KOPT-K1 (cell line): ENCODE measurements at regions not wholly inside any gene's neighbourhood (a gene's known extent, or its start where the extent isn't known, plus 50 kb on each side); places are given as distances from the start of the nearest gene placed in this dataset.

Experiments
- H3K27ac ChIP-seq: fragments of 200-600 bp; sonication (generic); 2 replicates; pipeline ENCODE4 v1.5.1; 2016; ENCODE audit warnings: antibody characterized with exemption, mild to moderate bottlenecking, low read depth, low read length; ENCODE audit not compliant: poor library complexity, severe bottlenecking
- H3K36me3 ChIP-seq: fragments of 200-600 bp; sonication (generic); 2 replicates; pipeline ENCODE4 v1.5.1; 2017; ENCODE audit warnings: antibody characterized with exemption, mild to moderate bottlenecking, low read length, moderate library complexity; ENCODE audit not compliant: insufficient read depth
- H3K9me3 ChIP-seq: fragments of 200-600 bp; sonication (generic); 2 replicates; pipeline ENCODE4 v1.5.1; 2017; ENCODE audit warnings: antibody characterized with exemption, low read length, mild to moderate bottlenecking; ENCODE audit not compliant: insufficient read depth, poor library complexity, severe bottlenecking

DNA sequence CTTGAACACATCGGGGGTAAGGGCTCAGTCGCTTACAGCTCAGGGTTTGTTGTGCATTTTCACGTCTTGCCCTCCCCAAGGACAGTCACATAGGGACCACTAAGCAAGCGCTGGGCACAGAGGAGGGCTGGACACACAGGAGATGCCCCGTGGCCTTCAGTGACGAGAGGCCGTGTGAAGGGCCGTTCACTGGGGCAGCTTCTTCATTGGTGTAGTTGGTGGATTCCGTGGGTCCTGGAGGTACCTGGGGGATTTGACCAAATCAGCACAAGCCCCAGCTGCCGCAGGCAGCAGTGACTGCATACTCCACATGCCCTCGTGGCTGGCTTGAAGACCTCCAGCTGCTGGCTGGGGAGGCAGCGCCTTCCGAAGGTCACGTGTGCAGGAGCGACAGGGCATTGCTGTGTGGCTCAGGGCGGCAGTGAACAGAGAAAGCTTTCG lies 100.8 kb upstream of the C1orf174 start:
- Histone ChIP-seq H3K36me3 (no peaks in the 10 kb centered on the region), H3K9me3 (no peaks in the 10 kb centered on the region), H3K27ac (no peak overlapping the region)

GRCh38 chr1:4001461-4001860 lies 101.4 kb upstream of the C1orf174 start:
- H3K9me3 ChIP-seq: peaks cover under 1% of the 10 kb centered on the region
- no peaks in the 10 kb centered on the region for H3K36me3 ChIP-seq
- H3K27ac ChIP-seq: no peak overlapping the region

GRCh38 chr1:4002061-4002521 lies 102.0 kb upstream of the C1orf174 start:
- Histone ChIP-seq H3K27ac (no peak overlapping the region), H3K9me3 (peaks cover 7% of the 10 kb centered on the region), H3K36me3 (no peaks in the 10 kb centered on the region)

DNA sequence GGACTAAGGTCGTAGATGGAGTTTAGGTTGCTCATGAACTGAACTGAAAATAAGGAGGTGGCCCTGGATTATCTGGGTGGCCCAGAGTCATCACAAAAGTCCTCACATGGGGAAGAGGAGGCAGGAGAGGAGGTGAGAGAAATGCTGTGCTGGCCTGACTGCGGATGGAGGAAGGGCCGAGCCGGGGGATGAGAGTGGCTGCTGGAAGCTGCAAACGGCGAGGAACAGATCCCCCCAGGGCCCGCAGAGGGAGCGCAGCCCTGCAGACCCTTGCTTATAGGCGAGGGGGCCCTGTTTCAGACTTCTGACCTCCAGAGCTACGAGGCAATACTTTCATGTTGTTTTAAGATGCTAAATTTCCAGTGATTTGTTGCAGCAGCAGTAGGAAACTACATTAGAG lies 102.7 kb upstream of the C1orf174 start:
- H3K36me3 ChIP-seq: no peaks in the 10 kb centered on the region
- H3K27ac ChIP-seq: no peak overlapping the region
- peaks cover 7% of the 10 kb centered on the region for H3K9me3 ChIP-seq

- no peaks in the 10 kb centered on the region for H3K36me3 ChIP-seq
- H3K9me3 ChIP-seq: peaks cover 7% of the 10 kb centered on the region
- no peak overlapping the region for H3K27ac ChIP-seq
These were observed 103.9 kb upstream of the C1orf174 start for GRCh38 chr1:4003846-4004505.

DNA sequence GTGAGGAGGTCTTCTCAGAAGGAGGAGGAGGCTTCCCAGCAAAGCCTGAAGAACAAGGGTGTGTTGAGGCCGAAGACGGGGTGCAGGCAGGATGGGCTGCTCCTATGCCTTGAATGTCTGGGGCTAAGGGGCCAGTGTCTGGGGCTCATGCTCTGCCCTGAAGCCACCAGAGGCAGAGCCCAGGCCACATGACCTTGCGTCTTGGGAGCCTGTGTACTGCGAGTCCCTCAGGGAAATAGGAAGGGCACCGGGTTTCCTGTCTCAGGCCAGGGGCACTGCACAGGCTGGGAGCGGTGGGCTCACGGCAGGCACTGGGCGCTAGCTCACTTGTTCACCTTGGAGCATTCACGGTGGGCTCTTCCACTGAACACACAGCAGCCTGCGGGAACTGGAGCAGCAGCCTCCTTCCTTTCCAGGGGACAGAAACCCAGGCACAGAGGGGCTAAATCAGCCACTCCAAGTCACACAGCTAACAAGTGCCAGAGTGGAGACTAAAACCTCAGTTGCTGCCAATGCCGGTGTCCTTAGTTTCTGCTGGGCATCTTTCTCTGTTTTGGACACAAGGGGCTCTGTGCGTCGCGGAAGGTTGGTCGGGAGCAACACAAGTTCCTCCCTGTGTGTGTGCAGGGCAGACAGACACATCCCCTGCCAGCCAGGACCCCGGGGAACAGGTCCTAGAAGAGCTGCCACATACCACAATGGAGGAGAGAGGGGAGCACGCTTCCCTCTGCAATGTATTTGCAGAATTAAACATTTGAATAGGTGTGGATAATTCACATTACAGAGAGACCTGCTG lies 104.8 kb upstream of the C1orf174 start:
- Histone ChIP-seq H3K36me3 (no peaks in the 10 kb centered on the region), H3K27ac (no peak overlapping the region), H3K9me3 (peaks cover 7% of the 10 kb centered on the region)

- H3K27ac ChIP-seq: no peak overlapping the region
- no peaks in the 10 kb centered on the region for H3K36me3 ChIP-seq
- H3K9me3 ChIP-seq: peaks cover 7% of the 10 kb centered on the region
These were observed 105.4 kb upstream of the C1orf174 start for GRCh38 chr1:4005431-4005830.

DNA sequence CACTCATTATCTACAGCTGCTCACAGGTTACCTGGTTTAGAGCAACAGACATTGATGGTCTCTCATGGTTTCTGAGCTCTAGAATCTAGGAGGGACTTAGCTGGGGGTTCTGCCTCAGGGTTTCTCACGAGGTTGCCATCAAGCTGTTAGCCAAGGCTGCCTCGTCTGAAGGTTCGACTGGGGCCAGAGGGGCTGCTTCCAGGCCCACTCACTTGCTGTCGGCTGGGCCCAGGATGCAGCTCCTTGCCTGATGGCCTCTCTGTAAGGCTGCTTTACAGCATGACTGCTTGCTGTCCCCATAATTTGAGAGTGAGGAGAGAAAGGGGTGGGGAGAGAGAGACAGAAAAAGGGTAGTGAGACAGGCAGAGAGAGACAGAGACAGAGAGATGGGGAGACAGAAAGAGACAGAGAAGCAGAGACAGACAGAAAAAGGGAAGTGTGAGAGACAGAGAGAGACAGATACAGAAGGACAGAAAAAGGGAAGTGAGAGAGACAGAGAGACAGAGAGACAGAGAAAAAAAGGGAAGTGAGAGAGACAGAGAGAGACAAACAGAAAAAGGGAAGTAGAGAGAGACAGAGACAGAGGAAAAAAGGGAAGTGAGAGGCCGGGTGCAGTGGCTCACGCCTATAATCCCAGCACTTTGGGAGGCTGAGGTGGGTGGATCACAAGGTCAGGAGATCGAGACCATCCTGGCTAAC lies 106.8 kb upstream of the C1orf174 start:
- no peak overlapping the region for H3K27ac ChIP-seq
- no peaks in the 10 kb centered on the region for H3K36me3 ChIP-seq
- H3K9me3 ChIP-seq: peaks cover 7% of the 10 kb centered on the region

GRCh38 chr1:4010284-4010683 lies 110.2 kb upstream of the C1orf174 start:
- Histone ChIP-seq H3K36me3 (no peaks in the 10 kb centered on the region), H3K9me3 (peaks cover 7% of the 10 kb centered on the region), H3K27ac (no peak overlapping the region)

- no peaks in the 10 kb centered on the region for H3K36me3 ChIP-seq
- no peak overlapping the region for H3K27ac ChIP-seq
- H3K9me3 ChIP-seq: peaks cover 7% of the 10 kb centered on the region
These were observed 110.9 kb upstream of the C1orf174 start for GRCh38 chr1:4010814-4011605.

DNA sequence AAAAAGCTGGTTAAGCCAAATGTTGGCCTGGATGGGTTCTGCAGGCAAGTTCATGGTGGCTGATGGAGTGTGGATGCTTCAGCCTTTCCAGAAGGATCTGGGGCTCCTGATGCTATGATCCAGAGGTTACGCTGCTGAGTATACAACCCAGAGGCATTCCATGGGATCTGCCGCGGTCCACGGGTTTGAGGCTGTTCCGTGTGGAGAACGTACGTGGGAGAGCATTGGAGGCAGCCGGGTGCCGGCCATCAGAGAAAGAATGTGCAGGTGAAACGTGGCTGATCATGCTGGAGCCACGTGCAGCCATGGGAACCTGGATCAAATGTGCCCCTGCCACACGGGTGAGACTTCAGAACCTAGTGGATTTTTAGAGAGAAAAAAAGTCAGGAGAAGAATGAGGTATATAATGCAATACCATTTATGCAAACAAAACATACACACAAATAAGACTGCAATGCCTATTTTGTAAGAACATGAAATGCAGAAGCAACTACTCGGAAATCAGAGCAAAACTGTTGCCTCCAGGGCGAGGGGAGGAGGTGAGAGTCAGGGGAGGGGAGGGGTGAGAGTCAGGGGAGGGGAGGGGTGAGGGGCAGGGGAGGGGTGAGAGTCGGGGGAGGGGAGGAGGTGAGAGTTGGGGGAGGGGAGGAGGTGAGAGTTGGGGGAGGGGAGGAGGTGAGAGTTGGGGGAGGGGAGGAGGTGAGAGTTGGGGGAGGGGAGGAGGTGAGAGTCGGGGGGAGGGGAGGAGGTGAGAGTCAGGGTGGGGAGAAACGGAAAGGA lies 116.5 kb upstream of the C1orf174 start:
- Histone ChIP-seq H3K9me3 (no peaks in the 10 kb centered on the region), H3K36me3 (no peaks in the 10 kb centered on the region), H3K27ac (no peak overlapping the region)

GRCh38 chr1:4017636-4018365 lies 117.7 kb upstream of the C1orf174 start:
- Histone ChIP-seq H3K9me3 (no peaks in the 10 kb centered on the region), H3K36me3 (no peaks in the 10 kb centered on the region), H3K27ac (no peak overlapping the region)

GRCh38 chr1:4018466-4019146 lies 118.5 kb upstream of the C1orf174 start:
- H3K27ac ChIP-seq: no peak overlapping the region
- H3K36me3 ChIP-seq: no peaks in the 10 kb centered on the region
- no peaks in the 10 kb centered on the region for H3K9me3 ChIP-seq
